HCT116 (cell line): ENCODE measurements at regions not wholly inside any gene's neighbourhood (a gene's known extent, or its start where the extent isn't known, plus 50 kb on each side); places are given as distances from the start of the nearest gene placed in this dataset.
A peak's percentile ranks its signal among the peaks of the same experiment; 100 is the strongest.

ENCODE experiments used
- ATAC-seq: fragments of 200-7000 bp; cut with Tn5 transposase; 2 replicates; pipeline ENCODE4 v1.9.1; 2020; ENCODE audit warnings: mild to moderate bottlenecking, moderate library complexity
- BruUV-seq: library from RNA; stranded (reverse); fragments of 400-500 nt; replicated peaks from 2 replicates; lab custom pipeline; 2021; lab: Mats Ljungman, UMichigan
- CTCF ChIA-PET: fragments of 300-600 bp; sonication (Branson Sonifier 250); formaldehyde crosslinking; loops from one replicate; lab custom pipeline; 2021; ENCODE audit warnings: antibody characterized with exemption; lab: Charles Lee
- POLR2A ChIA-PET: fragments of 300-600, 350-600 bp; sonication (Branson Sonifier 250); formaldehyde crosslinking; loops from one replicate; lab custom pipeline; 2021; ENCODE audit warnings: antibody characterized with exemption; lab: Charles Lee
- RAD21 ChIA-PET, 2 experiments: fragments of 300-600 bp; sonication (Branson Sonifier 250); formaldehyde crosslinking; loops; one replicate each; lab custom pipeline; 2023; ENCODE audit warnings: low total read pairs in 2 of 2; ENCODE audit not compliant: uncharacterized antibody in 2 of 2, unreplicated experiment in 2 of 2, low non-redundant PET in 1 of 2; lab: Charles Lee
- DNase-seq: peaks from one replicate; pipeline ENCODE4 v3.0.0-alpha.2; 2010; ENCODE audit warnings: low read depth, low spot score
- H2AFZ ChIP-seq: fragments of 200-600 bp; shearing (Covaris generic), sonication (generic); 2 replicates; pipeline ENCODE4 v1.6.1; 2017; ENCODE audit warnings: low read depth, mixed run types, mixed read lengths, antibody characterized with exemption, low read length; ENCODE audit not compliant: poor library complexity, severe bottlenecking
- H3K27ac ChIP-seq: 2 replicates; pipeline ENCODE4 v1.5.1; 2012; ENCODE audit warnings: low read depth, low read length
- H3K27me3 ChIP-seq: fragments of 200-600 bp; sonication (generic); 2 replicates; pipeline ENCODE4 v1.6.1; 2016; ENCODE audit warnings: mixed run types, low read length, mixed read lengths; ENCODE audit not compliant: insufficient read depth
- H3K36me3 ChIP-seq, 2 experiments: fragments of 200-500 bp in 1 of 2; fragments of 200-600 bp in 1 of 2; sonication (Bioruptor generic) in 1 of 2; sonication (generic) in 1 of 2; 2 replicates each; pipeline versions ENCODE4 v1.5.1 to v1.6.1; 2014 to 2016; ENCODE audit warnings: low read length in 2 of 2, inconsistent platforms in 1 of 2, mixed read lengths in 1 of 2, mixed run types in 1 of 2; ENCODE audit not compliant: insufficient read depth in 2 of 2, control insufficient read depth in 1 of 2
- H3K4me1 ChIP-seq, 2 experiments: fragments of 200-600 bp in 1 of 2; sonication (generic) in 1 of 2; 2 replicates each; pipeline versions ENCODE4 v1.5.1 to v1.6.1; 2012 to 2017; ENCODE audit warnings: low read length in 2 of 2, inconsistent platforms in 1 of 2, mild to moderate bottlenecking in 1 of 2, mixed read lengths in 1 of 2, mixed run types in 1 of 2, moderate library complexity in 1 of 2; ENCODE audit not compliant: insufficient read depth in 2 of 2, control insufficient read depth in 1 of 2
- H3K4me2 ChIP-seq: fragments of 200-600 bp; sonication (generic); 2 replicates; pipeline ENCODE4 v1.6.1; 2017; ENCODE audit warnings: mixed run types, low read length, mixed read lengths
- H3K4me3 ChIP-seq, 2 experiments: fragments of 200-600 bp in 1 of 2; sonication (generic) in 1 of 2; replicated peaks in 1 of 2; 2 replicates each; pipeline ENCODE4 v1.5.1; 2011 to 2016; ENCODE audit warnings: low read length in 2 of 2, control low read depth in 1 of 2, low read depth in 1 of 2, mild to moderate bottlenecking in 1 of 2, mixed read lengths in 1 of 2, mixed run types in 1 of 2
- H3K79me2 ChIP-seq: fragments of 200-600 bp; sonication (generic); 2 replicates; pipeline ENCODE4 v1.6.1; 2017; ENCODE audit warnings: mild to moderate bottlenecking, mixed run types, low read length, moderate library complexity, mixed read lengths; ENCODE audit not compliant: insufficient read depth
- H3K9ac ChIP-seq: fragments of 200-600 bp; sonication (generic); 2 replicates; pipeline ENCODE4 v1.6.1; 2016; ENCODE audit warnings: low read length, mixed read lengths
- H3K9me2 ChIP-seq: fragments of 200-600 bp; sonication (generic), shearing (Covaris generic); 2 replicates; pipeline ENCODE4 v1.6.1; 2017; ENCODE audit warnings: mixed run types, mild to moderate bottlenecking, moderate library complexity; ENCODE audit not compliant: insufficient read depth
- H3K9me3 ChIP-seq, 2 experiments: fragments of 200-500 bp in 1 of 2; fragments of 200-600 bp in 1 of 2; sonication (Bioruptor generic) in 1 of 2; sonication (generic) in 1 of 2; 2 replicates each; pipeline ENCODE4 v1.6.1; 2014 to 2017; ENCODE audit warnings: low read length in 2 of 2, mixed read lengths in 2 of 2, inconsistent platforms in 1 of 2, low read depth in 1 of 2, mild to moderate bottlenecking in 1 of 2, mixed run types in 1 of 2, moderate library complexity in 1 of 2; ENCODE audit not compliant: control insufficient read depth in 1 of 2, insufficient read depth in 1 of 2
- H4K20me1 ChIP-seq: fragments of 200-600 bp; sonication (generic), shearing (Covaris generic); 2 replicates; pipeline ENCODE4 v1.6.1; 2017; ENCODE audit warnings: mixed run types, mild to moderate bottlenecking, moderate library complexity; ENCODE audit not compliant: insufficient read depth
- ELF1 ChIP-seq: IDR thresholded peaks from 2 replicates; pipeline ENCODE4 v1.6.1; 2012; ENCODE audit warnings: low read depth, borderline replicate concordance
- FOSL1 ChIP-seq: IDR thresholded peaks from 2 replicates; pipeline ENCODE4 v1.6.1; 2012; ENCODE audit warnings: low read depth
- POLR2AphosphoS5 ChIP-seq: IDR thresholded peaks from 2 replicates; pipeline ENCODE4 v1.6.1; 2011; ENCODE audit warnings: mild to moderate bottlenecking, low read depth, low read length, moderate library complexity
- SRF ChIP-seq: IDR thresholded peaks from 2 replicates; pipeline ENCODE4 v1.6.1; 2012; ENCODE audit warnings: low read depth
- TCF7L2 ChIP-seq: IDR thresholded peaks from 2 replicates; pipeline ENCODE4 v1.7.0; 2011; ENCODE audit warnings: borderline replicate concordance, inconsistent platforms; ENCODE audit not compliant: insufficient read depth, insufficient read length; ENCODE audit errors: extremely low read depth
- intact Hi-C: fragments of 100-400 bp; cut with micrococcal nuclease; formaldehyde crosslinking; loops from 2 replicates; pipeline ENCODE4 v1.10.0; 2022
- TF ChIP-seq, protein P1 (sequence below): IDR thresholded peaks from 2 replicates; pipeline ENCODE4 v1.6.1; 2012
- TF ChIP-seq, protein P2 (sequence below): IDR thresholded peaks from 2 replicates; pipeline ENCODE4 v1.6.1; 2012; ENCODE audit warnings: low read depth

DNA sequence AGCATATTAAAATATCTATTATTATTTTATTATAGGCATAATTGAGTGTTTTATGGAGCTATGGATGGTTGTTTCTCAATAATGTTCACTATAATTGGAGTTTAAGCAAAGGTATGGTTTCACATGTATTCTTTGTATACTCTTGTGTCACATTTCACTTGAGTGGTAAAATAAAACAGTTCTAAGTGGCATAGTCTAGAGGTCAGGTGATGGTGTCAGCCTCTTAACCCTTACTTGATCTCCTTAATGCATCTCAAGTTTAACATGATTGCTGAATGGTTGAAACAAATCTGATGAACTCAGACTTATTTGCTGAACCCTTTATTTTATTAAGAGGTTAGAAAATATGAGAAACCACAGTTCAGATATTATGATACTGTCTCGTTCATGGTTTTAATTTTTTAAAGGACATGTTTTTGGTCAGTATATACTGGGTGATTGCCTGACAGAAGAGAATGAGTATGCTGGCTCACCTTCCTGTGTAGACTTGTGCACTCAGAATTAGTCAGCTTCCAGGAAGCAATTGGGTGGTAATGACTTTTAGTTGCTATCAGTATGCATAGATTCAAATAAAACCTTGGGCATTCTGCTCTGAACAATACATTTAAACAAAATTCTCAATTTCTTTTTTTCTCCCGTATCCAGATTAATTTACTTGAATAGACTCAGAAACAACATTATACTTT, 464.6 kb downstream of the PCNX1 start:
- no peak for DNase-seq
- Histone ChIP-seq H3K4me2 (peak overlapping the region; percentile 16), H4K20me1 (no peaks in the 10 kb centered on the region), H3K27me3 (no peaks in the 10 kb centered on the region), H3K4me1 (peaks cover 0 to 13% of the 10 kb centered on the region in 2 experiments; a peak in 2 of 4 replicates), H3K9me2 (no peaks in the 10 kb centered on the region), H3K9me3 (no peaks in the 10 kb centered on the region), H2AFZ (no peak overlapping the region), H3K79me2 (peaks cover 26% of the 10 kb centered on the region; the same call in 1 of the 2 replicates), H3K27ac (no peak overlapping the region), H3K9ac (no peak overlapping the region), H3K36me3 (no peaks in the 10 kb centered on the region), H3K4me3 (no peak overlapping the region)
- ChIA-PET CTCF (no interaction called here), POLR2A (interaction anchor here (0.6 kb wide), 1 partner anchor 1966 kb away, joined by 3 read pairs; no protein-coding TSS in a partner anchor), RAD21 (no interaction called here)
- BruUV-seq: no TSS peak
- intact Hi-C loops: no loop called here
- no peak; the same call in 1 of the 2 replicates for ATAC-seq
- TF ChIP-seq, protein P1, sequence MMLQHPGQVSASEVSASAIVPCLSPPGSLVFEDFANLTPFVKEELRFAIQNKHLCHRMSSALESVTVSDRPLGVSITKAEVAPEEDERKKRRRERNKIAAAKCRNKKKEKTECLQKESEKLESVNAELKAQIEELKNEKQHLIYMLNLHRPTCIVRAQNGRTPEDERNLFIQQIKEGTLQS: no peak
- TF ChIP-seq POLR2AphosphoS5 (no peak), FOSL1 (0 out of 2 replicates have a peak, but pooled peaks have one; percentile 7), ELF1 (no peak), SRF (no peak), TCF7L2 (no peak)
- TF ChIP-seq, protein P2, sequence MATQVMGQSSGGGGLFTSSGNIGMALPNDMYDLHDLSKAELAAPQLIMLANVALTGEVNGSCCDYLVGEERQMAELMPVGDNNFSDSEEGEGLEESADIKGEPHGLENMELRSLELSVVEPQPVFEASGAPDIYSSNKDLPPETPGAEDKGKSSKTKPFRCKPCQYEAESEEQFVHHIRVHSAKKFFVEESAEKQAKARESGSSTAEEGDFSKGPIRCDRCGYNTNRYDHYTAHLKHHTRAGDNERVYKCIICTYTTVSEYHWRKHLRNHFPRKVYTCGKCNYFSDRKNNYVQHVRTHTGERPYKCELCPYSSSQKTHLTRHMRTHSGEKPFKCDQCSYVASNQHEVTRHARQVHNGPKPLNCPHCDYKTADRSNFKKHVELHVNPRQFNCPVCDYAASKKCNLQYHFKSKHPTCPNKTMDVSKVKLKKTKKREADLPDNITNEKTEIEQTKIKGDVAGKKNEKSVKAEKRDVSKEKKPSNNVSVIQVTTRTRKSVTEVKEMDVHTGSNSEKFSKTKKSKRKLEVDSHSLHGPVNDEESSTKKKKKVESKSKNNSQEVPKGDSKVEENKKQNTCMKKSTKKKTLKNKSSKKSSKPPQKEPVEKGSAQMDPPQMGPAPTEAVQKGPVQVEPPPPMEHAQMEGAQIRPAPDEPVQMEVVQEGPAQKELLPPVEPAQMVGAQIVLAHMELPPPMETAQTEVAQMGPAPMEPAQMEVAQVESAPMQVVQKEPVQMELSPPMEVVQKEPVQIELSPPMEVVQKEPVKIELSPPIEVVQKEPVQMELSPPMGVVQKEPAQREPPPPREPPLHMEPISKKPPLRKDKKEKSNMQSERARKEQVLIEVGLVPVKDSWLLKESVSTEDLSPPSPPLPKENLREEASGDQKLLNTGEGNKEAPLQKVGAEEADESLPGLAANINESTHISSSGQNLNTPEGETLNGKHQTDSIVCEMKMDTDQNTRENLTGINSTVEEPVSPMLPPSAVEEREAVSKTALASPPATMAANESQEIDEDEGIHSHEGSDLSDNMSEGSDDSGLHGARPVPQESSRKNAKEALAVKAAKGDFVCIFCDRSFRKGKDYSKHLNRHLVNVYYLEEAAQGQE: no peak
